Central memory CD8-positive, alpha-beta T cell (primary cell): ENCODE measurements at regions not wholly inside any gene's neighbourhood (a gene's known extent, or its start where the extent isn't known, plus 50 kb on each side); places are given as distances from the start of the nearest gene placed in this dataset.
"Not testable (repeated sequence)": the region's sequence is repeated elsewhere in the genome, so short reads cannot be mapped to it uniquely, and the experiment has no call there.

Source experiments
- ATAC-seq: fragments of 150-1000 bp; cut with Tn5 transposase; replicated peaks from 2 replicates; pipeline ENCODE4 v1.10.0; 2022; ENCODE audit warnings: mild to moderate bottlenecking, moderate FRiP score, moderate number of reproducible peaks; ENCODE audit not compliant: poor library complexity, severe bottlenecking; ENCODE audit errors: extremely low read depth
- DNase-seq, 2 donors: peaks; one replicate each; pipeline ENCODE4 v3.0.0; 2021; ENCODE audit warnings: low spot score in 2 of 2
- H3K27ac Mint-ChIP-seq: one replicate; pipeline ENCODE4 v1.8.0; 2022; ENCODE audit warnings: low read depth, mild to moderate bottlenecking, moderate library complexity, mixed read lengths
- H3K27me3 Mint-ChIP-seq: one replicate; pipeline ENCODE4 v1.8.0; 2022; ENCODE audit warnings: mixed read lengths
- H3K36me3 Mint-ChIP-seq: one replicate; pipeline ENCODE4 v1.8.0; 2022; ENCODE audit warnings: mild to moderate bottlenecking, moderate library complexity, mixed read lengths; ENCODE audit not compliant: insufficient read depth
- H3K4me1 Mint-ChIP-seq: one replicate; pipeline ENCODE4 v1.8.0; 2022; ENCODE audit warnings: mixed read lengths
- H3K4me3 Mint-ChIP-seq: one replicate; pipeline ENCODE4 v1.8.0; 2022; ENCODE audit warnings: mild to moderate bottlenecking, moderate library complexity, mixed read lengths
- H3K9me3 Mint-ChIP-seq: one replicate; pipeline ENCODE4 v1.8.0; 2022; ENCODE audit warnings: mixed read lengths

GRCh38 chr17:18546514-18547398 is 70.2 kb downstream of the LGALS9C start:
- not testable (repeated sequence) for H3K9me3 Mint-ChIP-seq, DNase-seq, H3K27ac Mint-ChIP-seq, ATAC-seq, H3K4me3 Mint-ChIP-seq, H3K27me3 Mint-ChIP-seq, H3K36me3 Mint-ChIP-seq, H3K4me1 Mint-ChIP-seq

GRCh38 chr17:18557086-18557485 is 80.5 kb downstream of the LGALS9C start:
- H3K36me3 Mint-ChIP-seq, ATAC-seq, H3K9me3 Mint-ChIP-seq, DNase-seq, H3K27me3 Mint-ChIP-seq, H3K4me3 Mint-ChIP-seq, H3K4me1 Mint-ChIP-seq, H3K27ac Mint-ChIP-seq: not testable (repeated sequence)

- not testable (repeated sequence) for H3K36me3 Mint-ChIP-seq, H3K27me3 Mint-ChIP-seq, DNase-seq, H3K4me1 Mint-ChIP-seq, H3K9me3 Mint-ChIP-seq
- Mint-ChIP-seq H3K4me3 (peak overlapping the region; percentile 24), H3K27ac (peak overlapping the region; percentile 18)
- peak; percentile 79 for ATAC-seq
Measured at GRCh38 chr17:18563381-18564098, 80.7 kb downstream of the TBC1D28 start.

GRCh38 chr17:18564099-18564448 is 80.1 kb downstream of the TBC1D28 start:
- Mint-ChIP-seq H3K4me3 (peak overlapping the region; percentile 24), H3K27ac (peak overlapping the region; percentile 18)
- H3K36me3 Mint-ChIP-seq, H3K9me3 Mint-ChIP-seq, H3K27me3 Mint-ChIP-seq, H3K4me1 Mint-ChIP-seq: not testable (repeated sequence)
- DNase-seq (peak in 1 of 2 donors; percentile 15), ATAC-seq (peak; percentile 48)

GRCh38 chr17:18568108-18568995 is 75.8 kb downstream of the TBC1D28 start:
- DNase-seq, H3K27ac Mint-ChIP-seq, H3K4me1 Mint-ChIP-seq, H3K27me3 Mint-ChIP-seq, H3K9me3 Mint-ChIP-seq, H3K36me3 Mint-ChIP-seq, ATAC-seq, H3K4me3 Mint-ChIP-seq: not testable (repeated sequence)

- H3K27ac Mint-ChIP-seq, DNase-seq, ATAC-seq, H3K4me3 Mint-ChIP-seq, H3K27me3 Mint-ChIP-seq, H3K9me3 Mint-ChIP-seq, H3K36me3 Mint-ChIP-seq, H3K4me1 Mint-ChIP-seq: not testable (repeated sequence)
Measured at GRCh38 chr17:18569489-18569913, 74.7 kb downstream of the TBC1D28 start.

GRCh38 chr17:18572536-18572935 is 71.7 kb downstream of the TBC1D28 start:
- not testable (repeated sequence) for H3K9me3 Mint-ChIP-seq, ATAC-seq, DNase-seq, H3K4me3 Mint-ChIP-seq, H3K36me3 Mint-ChIP-seq, H3K27ac Mint-ChIP-seq, H3K27me3 Mint-ChIP-seq, H3K4me1 Mint-ChIP-seq

GRCh38 chr17:18574137-18574536 is 70.1 kb downstream of the TBC1D28 start:
- H3K27me3 Mint-ChIP-seq, H3K9me3 Mint-ChIP-seq, H3K36me3 Mint-ChIP-seq, ATAC-seq, H3K4me3 Mint-ChIP-seq, H3K27ac Mint-ChIP-seq, DNase-seq, H3K4me1 Mint-ChIP-seq: not testable (repeated sequence)
